ENCODE measurements at regions not wholly inside any gene's neighbourhood (a gene's known extent, or its start where the extent isn't known, plus 50 kb on each side); places are given as distances from the start of the nearest gene placed in this dataset.
A peak's percentile ranks its signal among the peaks of the same experiment; 100 is the strongest.

- no peak for TF ChIP-seq CTCF (IDR thresholded peaks at IDR 0.05; ENCODE audit: low read depth, low read length, missing control alignments)
- no peak overlapping the region for H3K4me3 ChIP-seq (ENCODE audit: low read depth, low read length)
- no peak for DNase-seq (ENCODE audit: low read depth)
- in situ Hi-C loops (cut with HindIII; ENCODE audit: low sequenced_read_pairs) = no loop called here
Observed at GRCh38 chr1:106727171-106727570, 329.3 kb upstream of the PRMT6 start.

- H3K4me3 ChIP-seq (ENCODE audit: low read depth, low read length) = no peak overlapping the region
- peak; percentile 22 for DNase-seq (ENCODE audit: low read depth)
- in situ Hi-C loops (cut with HindIII; ENCODE audit: low sequenced_read_pairs) = no loop called here
- TF ChIP-seq CTCF (IDR thresholded peaks at IDR 0.05; ENCODE audit: low read depth, low read length, missing control alignments) = no peak
Observed at GRCh38 chr1:106746448-106747085, 309.9 kb upstream of the PRMT6 start.

GRCh38 chr1:106747232-106747631, 309.2 kb upstream of the PRMT6 start:
- H3K4me3 ChIP-seq (ENCODE audit: low read depth, low read length) = no peak overlapping the region
- in situ Hi-C loops (cut with HindIII; ENCODE audit: low sequenced_read_pairs) = no loop called here
- no peak for DNase-seq (ENCODE audit: low read depth)
- TF ChIP-seq CTCF (IDR thresholded peaks at IDR 0.05; ENCODE audit: low read depth, low read length, missing control alignments) = no peak

- no peak for DNase-seq (ENCODE audit: low read depth)
- H3K4me3 ChIP-seq (ENCODE audit: low read depth, low read length) = no peak overlapping the region
- in situ Hi-C loops (cut with HindIII; ENCODE audit: low sequenced_read_pairs) = no loop called here
- TF ChIP-seq CTCF (IDR thresholded peaks at IDR 0.05; ENCODE audit: low read depth, low read length, missing control alignments) = no peak
Observed at GRCh38 chr1:106747791-106748190, 308.7 kb upstream of the PRMT6 start.

- no peak for DNase-seq (ENCODE audit: low read depth)
- in situ Hi-C loops (cut with HindIII; ENCODE audit: low sequenced_read_pairs) = no loop called here
- TF ChIP-seq CTCF (IDR thresholded peaks at IDR 0.05; ENCODE audit: low read depth, low read length, missing control alignments) = no peak
- H3K4me3 ChIP-seq (ENCODE audit: low read depth, low read length) = no peak overlapping the region
Observed at GRCh38 chr1:106748606-106749005, 307.9 kb upstream of the PRMT6 start.

GRCh38 chr1:106749491-106749890, 307.0 kb upstream of the PRMT6 start:
- in situ Hi-C loops (cut with HindIII; ENCODE audit: low sequenced_read_pairs) = no loop called here
- no peak for TF ChIP-seq CTCF (IDR thresholded peaks at IDR 0.05; ENCODE audit: low read depth, low read length, missing control alignments)
- H3K4me3 ChIP-seq (ENCODE audit: low read depth, low read length) = no peak overlapping the region
- no peak for DNase-seq (ENCODE audit: low read depth)
